Duodenal mucosa (tissue), 2 donors: ENCODE measurements at regions not wholly inside any gene's neighbourhood (a gene's known extent, or its start where the extent isn't known, plus 50 kb on each side); places are given as distances from the start of the nearest gene placed in this dataset.
"Not testable (repeated sequence)": the region's sequence is repeated elsewhere in the genome, so short reads cannot be mapped to it uniquely, and the experiment has no call there.

ENCODE experiments used
- H3K27ac ChIP-seq: one replicate; pipeline ENCODE4 v1.7.0; 2013; ENCODE audit warnings: low read depth, low read length
- H3K27me3 ChIP-seq, 2 donors: one replicate each; pipeline ENCODE4 v1.7.0; 2013; ENCODE audit warnings: low read length in 2 of 2, control low read depth in 1 of 2; ENCODE audit not compliant: insufficient read depth in 2 of 2, control insufficient read depth in 1 of 2
- H3K36me3 ChIP-seq, 2 donors: one replicate each; pipeline ENCODE4 v1.7.0; 2013; ENCODE audit warnings: low read length in 2 of 2, control low read depth in 1 of 2; ENCODE audit not compliant: insufficient read depth in 2 of 2, control insufficient read depth in 1 of 2
- H3K4me1 ChIP-seq, 2 donors: one replicate each; pipeline ENCODE4 v1.7.0; 2013; ENCODE audit warnings: low read length in 2 of 2, control low read depth in 1 of 2; ENCODE audit not compliant: insufficient read depth in 2 of 2, control insufficient read depth in 1 of 2
- H3K4me3 ChIP-seq, 2 donors: one replicate each; pipeline ENCODE4 v1.7.0; 2013; ENCODE audit warnings: low read length in 2 of 2, low read depth in 1 of 2
- H3K9ac ChIP-seq, 2 donors: one replicate each; pipeline ENCODE4 v1.7.0; 2013; ENCODE audit warnings: low read length in 2 of 2, low read depth in 1 of 2
- H3K9me3 ChIP-seq, 2 donors: one replicate each; pipeline ENCODE4 v1.7.0; 2013; ENCODE audit warnings: low read length in 2 of 2, control low read depth in 1 of 2; ENCODE audit not compliant: control insufficient read depth in 1 of 2

DNA sequence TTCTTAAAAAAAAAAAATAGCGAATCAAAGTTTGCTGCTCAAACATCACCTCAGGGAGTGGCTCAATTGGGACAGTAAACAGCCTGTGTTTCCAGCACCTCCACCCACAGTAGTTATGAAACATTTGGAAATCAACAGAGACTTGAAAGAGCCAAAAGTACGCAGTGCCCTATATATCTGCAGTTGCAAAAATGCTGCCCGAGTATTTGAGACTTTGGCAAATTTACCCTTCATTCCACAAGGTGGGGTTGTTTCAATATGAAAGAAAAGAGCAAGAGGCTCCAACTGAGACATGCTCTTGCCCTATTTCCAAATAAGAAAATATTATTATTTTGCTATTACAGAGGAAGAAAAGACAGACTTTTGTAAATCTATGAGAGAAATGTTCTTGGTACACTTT lies 851.1 kb upstream of the RAG2 start:
- Histone ChIP-seq H3K9me3 (no peaks in the 10 kb centered on the region), H3K4me1 (peaks cover 0 to 18% of the 10 kb centered on the region in 2 donors), H3K27ac (no peak overlapping the region), H3K36me3 (no peaks in the 10 kb centered on the region), H3K9ac (no peak overlapping the region), H3K4me3 (no peak overlapping the region), H3K27me3 (no peaks in the 10 kb centered on the region)

DNA sequence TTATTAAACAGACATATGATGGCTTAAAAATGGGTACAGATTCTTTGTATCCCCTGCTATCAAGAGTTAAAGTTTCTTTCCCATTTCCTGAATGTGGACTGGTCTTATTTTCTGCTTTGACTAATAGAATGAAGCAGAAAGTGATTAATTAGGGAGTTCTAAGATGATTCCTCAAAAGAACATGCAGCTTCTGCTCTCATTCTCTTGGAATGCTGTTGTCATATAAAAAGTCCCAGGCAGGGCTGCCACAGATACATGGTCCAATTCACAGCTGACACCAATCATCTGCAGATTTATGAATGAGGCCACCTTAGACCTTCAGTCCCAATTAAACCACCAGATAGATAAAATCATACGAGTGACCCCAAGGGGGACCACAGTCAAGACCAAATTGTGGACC lies 844.5 kb upstream of the RAG2 start:
- Histone ChIP-seq H3K9me3 (no peaks in the 10 kb centered on the region), H3K27me3 (no peaks in the 10 kb centered on the region), H3K9ac (no peak overlapping the region), H3K4me1 (no peaks in the 10 kb centered on the region), H3K27ac (no peak overlapping the region), H3K4me3 (no peak overlapping the region), H3K36me3 (no peaks in the 10 kb centered on the region)

- not testable (repeated sequence) for H3K4me1 ChIP-seq, H3K9ac ChIP-seq, H3K36me3 ChIP-seq, H3K4me3 ChIP-seq, H3K9me3 ChIP-seq, H3K27ac ChIP-seq, H3K27me3 ChIP-seq
Measured at GRCh38 chr11:37431633-37432230, 833.7 kb upstream of the RAG2 start.

- H3K4me1 ChIP-seq, H3K4me3 ChIP-seq, H3K36me3 ChIP-seq, H3K9me3 ChIP-seq, H3K27ac ChIP-seq, H3K27me3 ChIP-seq, H3K9ac ChIP-seq: not testable (repeated sequence)
Measured at GRCh38 chr11:37430966-37431632, 833.1 kb upstream of the RAG2 start.

- no peak overlapping the region for H3K9ac ChIP-seq
- H3K27ac ChIP-seq: no peak overlapping the region
- no peak overlapping the region for H3K4me3 ChIP-seq
- H3K27me3 ChIP-seq: no peaks in the 10 kb centered on the region
- H3K9me3 ChIP-seq: peaks cover 6 to 7% of the 10 kb centered on the region in 2 donors
- H3K36me3 ChIP-seq: no peaks in the 10 kb centered on the region
- H3K4me1 ChIP-seq: peaks cover 7% of the 10 kb centered on the region in 2 donors
Measured at GRCh38 chr11:37422511-37422910, 824.5 kb upstream of the RAG2 start.

DNA sequence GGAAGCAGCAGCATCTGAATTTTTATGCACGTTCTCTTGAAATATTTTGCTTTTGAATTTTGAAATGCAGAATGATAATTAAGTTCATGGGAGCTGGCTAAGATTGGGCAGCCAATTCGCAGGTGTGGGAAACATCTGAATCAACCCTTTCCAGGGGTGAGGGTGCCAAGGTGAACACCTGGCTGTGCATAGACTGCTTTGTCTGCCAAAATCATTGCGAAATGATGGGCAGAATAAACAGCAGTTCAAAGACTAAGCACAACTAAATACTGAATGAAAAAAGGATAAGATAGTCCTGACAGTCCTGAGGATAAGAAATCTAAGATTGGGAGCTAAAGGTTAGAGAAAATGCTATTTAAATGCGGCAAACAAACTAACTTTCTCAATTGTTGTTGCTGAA lies 813.3 kb upstream of the RAG2 start:
- H3K36me3 ChIP-seq: no peaks in the 10 kb centered on the region
- no peaks in the 10 kb centered on the region for H3K9me3 ChIP-seq

DNA sequence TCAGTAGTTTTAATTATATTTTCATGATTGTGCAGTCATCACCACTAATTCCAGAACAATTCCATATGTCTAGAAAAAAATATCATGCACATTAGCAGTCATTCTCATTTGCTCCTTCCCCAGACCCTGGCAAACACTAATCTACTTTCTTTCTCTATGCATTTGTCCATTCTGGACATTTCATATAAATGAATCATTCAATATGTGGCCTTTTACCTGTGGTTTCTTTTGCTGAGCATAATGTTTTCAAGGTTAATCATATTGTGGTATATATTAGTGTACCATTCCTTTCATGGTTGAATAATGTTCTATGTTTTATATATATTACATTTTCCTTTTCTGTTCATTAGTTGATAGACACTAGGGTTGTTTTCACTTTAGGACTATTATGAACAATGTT lies 811.1 kb upstream of the RAG2 start:
- Histone ChIP-seq H3K27ac (no peak overlapping the region), H3K4me1 (no peaks in the 10 kb centered on the region), H3K27me3 (no peaks in the 10 kb centered on the region), H3K36me3 (no peaks in the 10 kb centered on the region), H3K4me3 (no peak overlapping the region), H3K9me3 (no peaks in the 10 kb centered on the region), H3K9ac (no peak overlapping the region)

More for the DNA sequence above, 813.3 kb upstream of the RAG2 start:
- Histone ChIP-seq H3K27ac (no peak overlapping the region), H3K9ac (no peak overlapping the region), H3K27me3 (no peaks in the 10 kb centered on the region), H3K4me1 (no peaks in the 10 kb centered on the region), H3K4me3 (no peak overlapping the region)

- Histone ChIP-seq H3K27ac (no peak overlapping the region), H3K9me3 (no peaks in the 10 kb centered on the region), H3K27me3 (no peaks in the 10 kb centered on the region), H3K9ac (no peak overlapping the region), H3K36me3 (no peaks in the 10 kb centered on the region), H3K4me1 (no peaks in the 10 kb centered on the region), H3K4me3 (no peak overlapping the region)
Measured at GRCh38 chr11:37407461-37407860, 809.4 kb upstream of the RAG2 start.

GRCh38 chr11:37406651-37407050 lies 808.6 kb upstream of the RAG2 start:
- H3K9ac ChIP-seq: no peak overlapping the region
- no peaks in the 10 kb centered on the region for H3K36me3 ChIP-seq
- no peaks in the 10 kb centered on the region for H3K27me3 ChIP-seq
- no peak overlapping the region for H3K27ac ChIP-seq
- no peaks in the 10 kb centered on the region for H3K9me3 ChIP-seq
- no peak overlapping the region for H3K4me3 ChIP-seq
- H3K4me1 ChIP-seq: no peaks in the 10 kb centered on the region

DNA sequence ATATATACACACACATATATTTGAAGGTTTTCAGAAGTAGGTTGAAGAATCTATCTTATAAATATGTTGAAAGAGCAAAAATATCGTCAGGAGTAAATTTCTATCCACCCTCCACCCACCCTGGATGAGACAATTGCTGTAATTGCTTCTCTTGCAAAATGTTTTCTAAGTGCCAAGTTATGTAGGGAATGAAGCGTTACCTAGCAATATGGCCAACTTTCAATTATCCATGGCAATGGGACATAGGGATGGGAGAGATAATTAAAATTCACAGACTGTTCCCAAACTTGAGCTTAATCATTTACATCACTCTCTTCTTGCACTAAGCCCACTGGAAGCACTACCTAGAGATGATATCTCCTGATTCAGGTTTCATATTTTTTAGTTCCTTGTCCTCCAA lies 806.2 kb upstream of the RAG2 start:
- no peak overlapping the region for H3K27ac ChIP-seq
- H3K27me3 ChIP-seq: no peaks in the 10 kb centered on the region
- H3K4me3 ChIP-seq: no peak overlapping the region
- H3K4me1 ChIP-seq: no peaks in the 10 kb centered on the region
- H3K9me3 ChIP-seq: no peaks in the 10 kb centered on the region
- no peaks in the 10 kb centered on the region for H3K36me3 ChIP-seq
- H3K9ac ChIP-seq: no peak overlapping the region
